Calu3 (cell line): ENCODE measurements at regions not wholly inside any gene's neighbourhood (a gene's known extent, or its start where the extent isn't known, plus 50 kb on each side); places are given as distances from the start of the nearest gene placed in this dataset.

Experiments
- BruUV-seq: library from RNA; stranded (reverse); fragments of 400-500 nt; replicated peaks from 2 replicates; lab custom pipeline; 2021; lab: Mats Ljungman, UMichigan
- CTCF ChIA-PET: fragments of 300-600 bp; sonication (Branson Sonifier 250); formaldehyde crosslinking; loops from one replicate; lab custom pipeline; 2022; ENCODE audit warnings: antibody characterized with exemption; lab: Charles Lee
- DNase-seq: peaks from one replicate; pipeline ENCODE4 v3.0.0; 2022
- H3K27ac Mint-ChIP-seq: one replicate; pipeline ENCODE4 v1.8.0; 2022; ENCODE audit warnings: mixed read lengths; ENCODE audit not compliant: unreplicated experiment
- H3K27me3 Mint-ChIP-seq: one replicate; pipeline ENCODE4 v1.8.0; 2022; ENCODE audit warnings: mixed read lengths; ENCODE audit not compliant: unreplicated experiment
- H3K36me3 Mint-ChIP-seq: one replicate; pipeline ENCODE4 v1.8.0; 2022; ENCODE audit warnings: mild to moderate bottlenecking, moderate library complexity, mixed read lengths; ENCODE audit not compliant: insufficient read depth, unreplicated experiment
- H3K4me1 Mint-ChIP-seq: one replicate; pipeline ENCODE4 v1.8.0; 2022; ENCODE audit warnings: mild to moderate bottlenecking, low read depth, mixed read lengths; ENCODE audit not compliant: unreplicated experiment
- H3K4me3 Mint-ChIP-seq: one replicate; pipeline ENCODE4 v1.8.0; 2022; ENCODE audit warnings: mild to moderate bottlenecking, low read depth, moderate library complexity, mixed read lengths; ENCODE audit not compliant: unreplicated experiment
- H3K9me3 Mint-ChIP-seq: one replicate; pipeline ENCODE4 v1.8.0; 2022; ENCODE audit warnings: low read depth, mixed read lengths; ENCODE audit not compliant: unreplicated experiment
- intact Hi-C: fragments of 100-400 bp; cut with micrococcal nuclease; formaldehyde crosslinking; loops from one replicate; pipeline ENCODE4 v1.10.0; 2022; ENCODE audit not compliant: unreplicated experiment
- TF ChIP-seq, protein P1 (sequence below): fragments of 200-600 bp; IDR thresholded peaks from one replicate; pipeline ENCODE4 v1.8.0; 2022; ENCODE audit warnings: antibody characterized with exemption; ENCODE audit not compliant: unreplicated experiment

DNA sequence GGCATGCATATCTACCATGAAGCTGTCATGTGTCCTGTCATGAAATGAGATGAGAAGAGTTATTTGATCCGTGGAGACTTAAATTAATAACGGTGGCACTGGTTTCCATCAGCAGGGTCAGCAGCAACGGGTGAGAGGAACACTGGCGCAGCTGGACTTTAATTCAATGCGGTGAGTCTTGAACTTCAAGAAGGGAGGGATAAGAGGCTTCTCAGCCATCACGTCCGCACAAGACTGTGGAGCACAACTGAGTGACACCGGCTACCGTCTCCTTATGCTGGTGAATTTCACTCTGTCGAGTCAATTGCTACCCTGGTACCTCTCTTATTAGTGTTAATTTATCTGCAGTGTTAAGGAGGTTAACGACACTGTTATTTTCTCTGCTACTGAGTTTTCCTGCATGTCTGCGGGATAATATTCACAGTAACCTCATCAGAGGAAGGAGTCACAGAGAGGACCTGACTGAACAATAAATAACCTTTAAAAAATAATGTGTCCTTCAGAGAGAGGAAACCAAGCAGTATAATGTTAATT lies 236.8 kb downstream of the EPHA4 start:
- Mint-ChIP-seq H3K27me3 (no peaks in the 10 kb centered on the region), H3K9me3 (peaks cover 6% of the 10 kb centered on the region), H3K4me1 (no peaks in the 10 kb centered on the region), H3K27ac (no peak overlapping the region), H3K4me3 (no peak overlapping the region), H3K36me3 (no peaks in the 10 kb centered on the region)
- no peak for DNase-seq
- intact Hi-C loops = no loop called here
- TF ChIP-seq, protein P1, sequence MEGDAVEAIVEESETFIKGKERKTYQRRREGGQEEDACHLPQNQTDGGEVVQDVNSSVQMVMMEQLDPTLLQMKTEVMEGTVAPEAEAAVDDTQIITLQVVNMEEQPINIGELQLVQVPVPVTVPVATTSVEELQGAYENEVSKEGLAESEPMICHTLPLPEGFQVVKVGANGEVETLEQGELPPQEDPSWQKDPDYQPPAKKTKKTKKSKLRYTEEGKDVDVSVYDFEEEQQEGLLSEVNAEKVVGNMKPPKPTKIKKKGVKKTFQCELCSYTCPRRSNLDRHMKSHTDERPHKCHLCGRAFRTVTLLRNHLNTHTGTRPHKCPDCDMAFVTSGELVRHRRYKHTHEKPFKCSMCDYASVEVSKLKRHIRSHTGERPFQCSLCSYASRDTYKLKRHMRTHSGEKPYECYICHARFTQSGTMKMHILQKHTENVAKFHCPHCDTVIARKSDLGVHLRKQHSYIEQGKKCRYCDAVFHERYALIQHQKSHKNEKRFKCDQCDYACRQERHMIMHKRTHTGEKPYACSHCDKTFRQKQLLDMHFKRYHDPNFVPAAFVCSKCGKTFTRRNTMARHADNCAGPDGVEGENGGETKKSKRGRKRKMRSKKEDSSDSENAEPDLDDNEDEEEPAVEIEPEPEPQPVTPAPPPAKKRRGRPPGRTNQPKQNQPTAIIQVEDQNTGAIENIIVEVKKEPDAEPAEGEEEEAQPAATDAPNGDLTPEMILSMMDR = no peak
- CTCF ChIA-PET = no interaction called here
- no TSS peak for BruUV-seq

DNA sequence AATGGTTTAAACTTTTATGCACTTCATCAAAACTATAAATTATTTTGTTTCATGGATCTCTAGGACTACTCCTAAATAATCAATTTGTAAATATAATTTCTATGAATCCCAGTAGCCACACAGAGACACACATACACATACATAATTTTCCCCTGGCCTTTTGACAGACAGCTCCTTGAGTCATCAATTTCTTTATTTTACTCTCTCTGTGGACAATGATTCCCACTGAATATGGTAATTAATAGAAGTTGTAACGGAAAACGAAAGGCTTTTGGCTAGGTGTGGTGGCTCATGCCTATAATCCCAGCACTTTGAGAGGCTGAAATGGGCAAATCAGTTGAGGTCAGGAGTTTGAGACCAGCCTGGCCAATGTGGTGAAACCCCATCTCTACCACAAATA lies 235.1 kb downstream of the EPHA4 start:
- Mint-ChIP-seq H3K27me3 (no peaks in the 10 kb centered on the region), H3K27ac (no peak overlapping the region), H3K4me3 (no peak overlapping the region), H3K36me3 (no peaks in the 10 kb centered on the region), H3K4me1 (no peaks in the 10 kb centered on the region), H3K9me3 (peaks cover 4% of the 10 kb centered on the region)
- TF ChIP-seq, protein P1 = no peak
- intact Hi-C loops = no loop called here
- no peak for DNase-seq
- BruUV-seq = no TSS peak
- CTCF ChIA-PET = no interaction called here

DNA sequence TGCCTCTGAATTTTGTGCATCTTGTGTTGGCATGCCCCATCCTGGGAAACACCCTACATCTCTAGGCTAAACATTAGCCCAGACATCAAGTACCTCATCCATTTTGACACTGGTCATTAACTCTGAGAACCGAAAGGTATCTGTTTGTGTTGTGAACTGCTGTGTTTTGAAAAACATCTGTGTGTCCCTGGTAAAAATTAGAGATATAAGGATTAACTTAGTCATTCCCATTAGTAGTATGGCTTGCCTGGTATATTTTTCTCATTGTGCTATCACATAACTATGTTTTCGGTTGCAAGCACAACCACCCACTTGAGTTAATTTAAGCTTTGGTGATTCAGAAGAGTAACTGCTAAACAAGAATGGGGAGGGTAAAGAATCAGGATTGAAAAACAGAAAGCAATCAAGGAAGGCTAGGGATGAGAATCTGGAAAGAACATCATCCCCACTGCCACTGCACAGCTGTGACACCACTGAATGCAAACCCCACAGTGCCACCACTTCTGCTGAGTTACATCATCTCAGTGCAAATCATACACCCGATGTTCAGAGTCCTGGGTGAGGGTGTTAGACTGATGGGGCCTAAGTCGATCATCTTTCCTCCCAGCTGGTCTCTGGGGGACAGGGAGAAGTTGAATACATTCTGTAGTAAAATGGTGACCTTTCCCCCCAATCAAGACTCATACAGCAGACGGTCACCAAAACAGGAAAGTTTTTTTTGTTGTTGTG lies 234.0 kb downstream of the EPHA4 start:
- no peak for DNase-seq
- no TSS peak for BruUV-seq
- H3K4me3 Mint-ChIP-seq = no peak overlapping the region
- CTCF ChIA-PET = no interaction called here
- no peaks in the 10 kb centered on the region for H3K27me3 Mint-ChIP-seq
- H3K36me3 Mint-ChIP-seq = no peaks in the 10 kb centered on the region
- H3K27ac Mint-ChIP-seq = no peak overlapping the region
- intact Hi-C loops = no loop called here
- H3K4me1 Mint-ChIP-seq = no peaks in the 10 kb centered on the region
- H3K9me3 Mint-ChIP-seq = peaks cover 3% of the 10 kb centered on the region
- TF ChIP-seq, protein P1 = no peak

DNA sequence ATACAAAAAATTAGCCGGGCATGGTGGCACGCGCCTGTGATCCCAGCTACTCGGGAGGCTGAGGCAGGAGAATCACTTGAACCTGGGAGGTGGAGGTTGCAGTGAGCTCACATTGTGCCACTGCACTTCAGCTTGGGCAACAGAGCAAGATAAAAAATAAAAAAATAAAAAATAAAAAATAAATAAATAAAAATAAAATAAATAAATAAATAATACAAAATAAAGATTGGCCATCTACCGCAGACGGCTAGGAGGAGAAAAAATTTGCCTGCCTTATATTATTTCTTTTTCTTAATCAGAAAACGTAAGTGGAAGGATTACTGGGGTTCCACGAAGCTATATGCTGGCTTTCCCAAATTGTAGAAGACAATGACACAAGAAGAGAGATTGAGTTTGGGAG lies 229.7 kb downstream of the EPHA4 start:
- no peak overlapping the region for H3K27ac Mint-ChIP-seq
- peaks cover 13% of the 10 kb centered on the region for H3K27me3 Mint-ChIP-seq
- CTCF ChIA-PET = no interaction called here
- peaks cover 8% of the 10 kb centered on the region for H3K9me3 Mint-ChIP-seq
- no peak for DNase-seq
- H3K4me3 Mint-ChIP-seq = no peak overlapping the region
- no peaks in the 10 kb centered on the region for H3K36me3 Mint-ChIP-seq
- no peaks in the 10 kb centered on the region for H3K4me1 Mint-ChIP-seq
- intact Hi-C loops = no loop called here
- TF ChIP-seq, protein P1 = no peak
- BruUV-seq = no TSS peak
